ENCODE measurements at regions not wholly inside any gene's neighbourhood (a gene's known extent, or its start where the extent isn't known, plus 50 kb on each side); places are given as distances from the start of the nearest gene placed in this dataset.

- TF ChIP-seq CTCF (IDR thresholded peaks at IDR 0.05) (no peak), ZSCAN18 (CRISPR knock-in tag; IDR thresholded peaks at IDR 0.05) (no peak)
Observed at GRCh38 chr13:91162180-91162579, 185.3 kb upstream of the MIR17HG start (continued).

- POLR2A ChIA-PET, result no interaction called here
- TF ChIP-seq AFF4 (CRISPR knock-in tag; IDR thresholded peaks at IDR 0.05; ENCODE audit: borderline replicate concordance) (no peak), IRF1 (CRISPR knock-in tag; IDR thresholded peaks at IDR 0.05) (no peak), MLX (CRISPR knock-in tag; IDR thresholded peaks at IDR 0.05) (no peak), USF2 (CRISPR knock-in tag; IDR thresholded peaks at IDR 0.05) (no peak), TCF7 (CRISPR knock-in tag; IDR thresholded peaks at IDR 0.05; ENCODE audit: low read depth) (no peak), ELF4 (CRISPR knock-in tag; IDR thresholded peaks at IDR 0.05; ENCODE audit: low read depth) (no peak), ZBTB43 (CRISPR knock-in tag; IDR thresholded peaks at IDR 0.05) (no peak), TEAD1 (CRISPR knock-in tag; IDR thresholded peaks at IDR 0.05) (no peak), KAT7 (CRISPR knock-in tag; IDR thresholded peaks at IDR 0.05; ENCODE audit: borderline replicate concordance) (no peak), ZNF425 (CRISPR knock-in tag; conservative IDR thresholded peaks at IDR 0.05) (no peak), NR1H2 (CRISPR knock-in tag; IDR thresholded peaks at IDR 0.05) (no peak), ZNF281 (CRISPR knock-in tag; IDR thresholded peaks at IDR 0.05) (no peak)
- Mint-ChIP-seq H3K4me1 (peaks cover 13% of the 10 kb centered on the region), H3K4me3 (no peak overlapping the region), H3K36me3 (no peaks in the 10 kb centered on the region), H3K9me3 (no peaks in the 10 kb centered on the region), H3K27ac (no peak overlapping the region), H3K27me3 (ENCODE audit: low read depth) (0 out of 2 replicates have a peak, but pooled peaks cover 3% of the 10 kb centered on the region)
- DNase-seq (ENCODE audit: low spot score) (no peak), ATAC-seq (no peak)
- CTCF ChIA-PET, result interaction anchor here (1.0 to 2.8 kb wide), 3 partner anchors 12 to 85 kb away, joined by 4 to 28 read pairs (median 14); no protein-coding TSS in a partner anchor
Observed at GRCh38 chr13:91162589-91162988, 184.9 kb upstream of the MIR17HG start.
